ENCODE measurements at regions not wholly inside any gene's neighbourhood (a gene's known extent, or its start where the extent isn't known, plus 50 kb on each side); places are given as distances from the start of the nearest gene placed in this dataset.

DNA sequence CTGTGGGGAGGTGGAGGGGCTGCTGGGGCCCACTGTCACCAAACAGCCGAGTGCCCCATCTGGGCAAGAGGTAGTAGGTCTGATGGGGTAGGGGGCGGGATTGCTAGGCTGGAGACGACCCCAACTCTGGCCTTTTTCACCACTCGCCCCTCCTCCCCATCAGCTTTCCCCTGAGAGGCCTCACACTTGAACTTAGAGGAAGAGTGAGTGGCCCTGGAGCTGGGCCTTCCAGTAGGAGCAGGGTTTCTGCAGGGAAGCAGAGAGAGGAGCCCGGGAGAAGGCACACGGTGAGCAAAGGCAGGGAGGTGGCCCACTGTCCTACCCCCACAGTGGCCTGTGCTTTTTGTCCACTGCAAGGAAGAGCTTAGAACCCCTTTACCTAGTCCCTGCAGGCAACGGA lies 111.9 kb upstream of the WNT4 start:
- peaks cover 85% of the 10 kb centered on the region for H3K27me3 ChIP-seq (ENCODE audit: insufficient read depth, low read depth)
- H3K4me3 ChIP-seq (IDR thresholded peaks at IDR 0.05; ENCODE audit: insufficient read depth, low read depth, low read length) = no peak overlapping the region
- no peaks in the 10 kb centered on the region for H3K36me3 ChIP-seq (ENCODE audit: insufficient read depth)
- H3K79me2 ChIP-seq (ENCODE audit: insufficient read depth, low read depth) = no peaks in the 10 kb centered on the region
- TF ChIP-seq, protein P1, sequence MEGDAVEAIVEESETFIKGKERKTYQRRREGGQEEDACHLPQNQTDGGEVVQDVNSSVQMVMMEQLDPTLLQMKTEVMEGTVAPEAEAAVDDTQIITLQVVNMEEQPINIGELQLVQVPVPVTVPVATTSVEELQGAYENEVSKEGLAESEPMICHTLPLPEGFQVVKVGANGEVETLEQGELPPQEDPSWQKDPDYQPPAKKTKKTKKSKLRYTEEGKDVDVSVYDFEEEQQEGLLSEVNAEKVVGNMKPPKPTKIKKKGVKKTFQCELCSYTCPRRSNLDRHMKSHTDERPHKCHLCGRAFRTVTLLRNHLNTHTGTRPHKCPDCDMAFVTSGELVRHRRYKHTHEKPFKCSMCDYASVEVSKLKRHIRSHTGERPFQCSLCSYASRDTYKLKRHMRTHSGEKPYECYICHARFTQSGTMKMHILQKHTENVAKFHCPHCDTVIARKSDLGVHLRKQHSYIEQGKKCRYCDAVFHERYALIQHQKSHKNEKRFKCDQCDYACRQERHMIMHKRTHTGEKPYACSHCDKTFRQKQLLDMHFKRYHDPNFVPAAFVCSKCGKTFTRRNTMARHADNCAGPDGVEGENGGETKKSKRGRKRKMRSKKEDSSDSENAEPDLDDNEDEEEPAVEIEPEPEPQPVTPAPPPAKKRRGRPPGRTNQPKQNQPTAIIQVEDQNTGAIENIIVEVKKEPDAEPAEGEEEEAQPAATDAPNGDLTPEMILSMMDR (conservative IDR thresholded peaks at IDR 0.05; ENCODE audit: low read depth, low read length) = no peak
- H2AFZ ChIP-seq (ENCODE audit: low read depth) = no peak overlapping the region
- H3K9ac ChIP-seq = no peak overlapping the region
- no peak overlapping the region for H3K27ac ChIP-seq
- H4K20me1 ChIP-seq (ENCODE audit: insufficient read depth) = no peaks in the 10 kb centered on the region
- no peaks in the 10 kb centered on the region for H3K4me1 ChIP-seq (ENCODE audit: low read depth, poor library complexity, severe bottlenecking)
- no peak overlapping the region for H3K4me2 ChIP-seq

DNA sequence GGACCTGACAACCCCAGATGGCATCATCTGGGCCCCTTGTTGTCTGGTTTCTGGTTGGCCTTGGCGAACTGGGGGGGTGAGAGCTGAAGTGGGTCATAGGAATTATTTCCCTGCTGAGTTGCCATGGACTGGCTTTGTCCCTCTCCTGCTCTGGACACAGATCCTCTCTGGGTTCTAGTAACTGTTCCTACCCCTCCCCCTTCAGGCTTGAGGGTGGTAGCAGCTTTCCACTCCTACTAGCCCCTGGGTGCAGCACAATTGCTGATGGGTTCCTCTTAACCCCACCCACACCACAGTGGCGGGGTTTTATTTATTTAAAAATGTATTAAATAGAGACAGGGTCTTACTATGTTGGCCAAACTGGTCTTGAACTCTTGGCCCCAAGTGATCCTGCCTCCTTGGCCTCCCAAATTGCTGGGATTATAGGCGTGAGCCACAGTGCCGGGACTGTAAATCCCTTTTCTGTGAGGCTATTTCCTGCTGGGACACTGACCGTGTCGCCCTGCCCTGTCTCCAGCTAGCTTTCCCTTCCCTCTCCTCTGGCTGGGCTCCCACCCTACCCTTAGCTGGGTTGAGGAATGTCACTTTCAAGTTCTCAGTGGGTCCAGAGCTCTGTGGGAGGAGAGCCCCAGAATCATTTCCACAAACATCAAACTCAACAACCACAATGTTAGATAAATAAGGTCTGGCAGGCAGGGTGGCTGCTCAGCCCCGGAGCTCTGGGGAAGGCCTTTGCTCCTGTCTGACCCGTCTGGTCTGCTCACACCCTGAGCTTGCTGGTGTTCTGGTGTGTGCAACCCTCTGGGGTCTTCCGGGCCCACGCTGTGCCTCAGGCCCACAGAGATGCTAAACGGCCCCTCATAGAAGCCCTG lies 112.7 kb upstream of the WNT4 start:
- Histone ChIP-seq H3K4me1 (ENCODE audit: low read depth, poor library complexity, severe bottlenecking) (no peaks in the 10 kb centered on the region), H3K4me3 (IDR thresholded peaks at IDR 0.05; ENCODE audit: insufficient read depth, low read depth, low read length) (no peak overlapping the region), H3K79me2 (ENCODE audit: insufficient read depth, low read depth) (no peaks in the 10 kb centered on the region), H3K27ac (no peak overlapping the region), H3K9ac (no peak overlapping the region), H3K27me3 (ENCODE audit: insufficient read depth, low read depth) (peaks cover 83% of the 10 kb centered on the region), H3K36me3 (ENCODE audit: insufficient read depth) (no peaks in the 10 kb centered on the region), H3K4me2 (no peak overlapping the region), H4K20me1 (ENCODE audit: insufficient read depth) (no peaks in the 10 kb centered on the region), H2AFZ (ENCODE audit: low read depth) (no peak overlapping the region)
- TF ChIP-seq, protein P1 (conservative IDR thresholded peaks at IDR 0.05; ENCODE audit: low read depth, low read length) = no peak

DNA sequence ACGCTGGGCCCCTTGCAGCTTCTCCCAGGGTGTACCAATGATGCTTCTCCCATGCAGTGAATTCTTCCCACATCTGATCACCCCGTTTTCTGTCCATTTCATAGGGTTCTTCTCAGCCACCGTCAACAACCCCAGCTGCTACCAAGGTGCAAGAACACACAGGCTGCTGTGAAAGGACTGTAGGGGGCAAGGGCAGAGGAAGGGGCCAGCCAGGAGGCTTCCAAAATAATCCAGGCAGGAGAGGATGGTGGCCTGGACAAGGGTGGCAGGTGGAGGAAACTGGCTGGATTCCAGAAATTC lies 113.3 kb upstream of the WNT4 start:
- Histone ChIP-seq H3K27me3 (ENCODE audit: insufficient read depth, low read depth) (peaks cover 80% of the 10 kb centered on the region), H3K27ac (no peak overlapping the region), H3K36me3 (ENCODE audit: insufficient read depth) (no peaks in the 10 kb centered on the region), H3K4me1 (ENCODE audit: low read depth, poor library complexity, severe bottlenecking) (no peaks in the 10 kb centered on the region), H3K9ac (no peak overlapping the region), H3K79me2 (ENCODE audit: insufficient read depth, low read depth) (no peaks in the 10 kb centered on the region), H2AFZ (ENCODE audit: low read depth) (no peak overlapping the region), H4K20me1 (ENCODE audit: insufficient read depth) (no peaks in the 10 kb centered on the region), H3K4me2 (no peak overlapping the region), H3K4me3 (IDR thresholded peaks at IDR 0.05; ENCODE audit: insufficient read depth, low read depth, low read length) (no peak overlapping the region)
- TF ChIP-seq, protein P1 (conservative IDR thresholded peaks at IDR 0.05; ENCODE audit: low read depth, low read length) = no peak

DNA sequence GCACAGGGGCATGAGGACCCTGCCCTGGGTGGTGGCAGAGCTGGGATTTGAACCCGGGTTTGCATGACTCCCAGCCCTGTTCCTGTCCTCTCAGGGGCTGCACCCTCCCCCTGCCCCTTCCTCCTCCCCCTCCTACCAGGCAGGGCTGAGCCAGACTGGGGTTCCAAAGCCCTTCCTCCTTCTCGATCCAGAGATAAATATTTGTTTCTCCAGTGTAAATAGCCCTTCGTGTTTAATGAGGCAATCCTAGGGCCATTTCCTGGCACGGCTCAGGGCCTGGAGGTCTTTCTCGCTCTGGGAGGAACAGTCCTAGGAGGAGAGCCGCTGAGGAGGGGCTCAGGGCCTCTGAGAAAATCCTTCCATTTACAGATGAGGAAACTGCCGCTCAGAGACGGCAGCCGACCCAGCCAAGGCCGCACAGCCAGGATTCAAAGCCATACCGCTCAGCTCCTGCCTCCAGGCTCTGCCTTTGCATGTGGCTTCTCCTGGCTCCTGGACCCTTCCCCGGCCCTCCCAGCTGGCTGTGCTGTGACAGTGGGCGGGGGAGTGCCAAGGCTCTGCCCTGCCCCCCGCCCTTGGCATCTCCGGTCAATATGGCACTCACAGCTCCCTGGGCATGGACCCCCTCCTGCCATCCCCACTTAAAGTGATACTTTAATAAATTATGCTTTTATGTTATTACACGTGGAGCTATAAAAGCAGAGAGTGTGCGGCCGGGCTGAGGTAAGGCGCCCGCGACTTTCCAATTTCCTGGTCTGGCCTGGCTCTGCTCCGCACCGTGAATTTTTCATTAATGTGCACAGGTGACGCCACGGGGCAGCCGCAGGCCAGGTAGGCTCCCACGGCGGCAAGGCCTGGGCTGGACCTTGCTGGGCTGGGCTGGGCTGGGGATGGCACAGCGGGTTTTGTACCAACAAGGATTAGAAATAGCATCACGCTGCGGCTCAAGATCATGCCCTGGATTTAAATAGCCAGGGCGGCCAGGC lies 114.7 kb upstream of the WNT4 start:
- Histone ChIP-seq H3K4me1 (ENCODE audit: low read depth, poor library complexity, severe bottlenecking) (no peaks in the 10 kb centered on the region), H3K27me3 (ENCODE audit: insufficient read depth, low read depth) (peaks cover 77% of the 10 kb centered on the region), H2AFZ (ENCODE audit: low read depth) (no peak overlapping the region), H3K79me2 (ENCODE audit: insufficient read depth, low read depth) (no peaks in the 10 kb centered on the region), H3K9ac (no peak overlapping the region), H4K20me1 (ENCODE audit: insufficient read depth) (no peaks in the 10 kb centered on the region), H3K4me3 (IDR thresholded peaks at IDR 0.05; ENCODE audit: insufficient read depth, low read depth, low read length) (no peak overlapping the region), H3K36me3 (ENCODE audit: insufficient read depth) (no peaks in the 10 kb centered on the region), H3K27ac (no peak overlapping the region), H3K4me2 (no peak overlapping the region)
- TF ChIP-seq, protein P1 (conservative IDR thresholded peaks at IDR 0.05; ENCODE audit: low read depth, low read length) = no peak

Data from KMS-11 (cell line).